HG02852 (cell line): ENCODE measurements at regions not wholly inside any gene's neighbourhood (a gene's known extent, or its start where the extent isn't known, plus 50 kb on each side); places are given as distances from the start of the nearest gene placed in this dataset.
"Not testable (repeated sequence)": the region's sequence is repeated elsewhere in the genome, so short reads cannot be mapped to it uniquely, and the experiment has no call there.

Source experiments
- ATAC-seq: cut with Tn5 transposase; IDR thresholded peaks from one replicate; pipeline ENCODE4 v1.9.1; 2021; ENCODE audit warnings: mild to moderate bottlenecking, moderate library complexity; ENCODE audit not compliant: unreplicated experiment

DNA sequence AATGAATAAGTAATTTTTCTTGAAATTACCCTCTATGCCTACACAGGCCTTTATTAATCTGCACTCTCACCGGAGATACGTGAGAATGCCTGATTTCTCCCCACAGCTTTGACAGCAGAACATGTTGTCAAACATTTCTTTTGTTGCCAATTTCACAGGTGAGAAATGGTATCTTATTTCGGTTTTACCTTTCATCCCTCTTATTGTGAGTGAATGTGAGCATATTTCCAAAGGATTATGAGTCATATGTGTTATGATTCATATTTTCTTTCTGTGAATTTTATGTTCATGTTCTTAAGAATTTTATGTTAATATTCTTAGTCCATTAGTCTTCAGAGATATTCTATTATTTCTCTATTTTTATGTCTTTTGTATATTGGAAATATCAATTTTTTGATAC is 965.1 kb downstream of the CCSER2 start:
- no peak for ATAC-seq

DNA sequence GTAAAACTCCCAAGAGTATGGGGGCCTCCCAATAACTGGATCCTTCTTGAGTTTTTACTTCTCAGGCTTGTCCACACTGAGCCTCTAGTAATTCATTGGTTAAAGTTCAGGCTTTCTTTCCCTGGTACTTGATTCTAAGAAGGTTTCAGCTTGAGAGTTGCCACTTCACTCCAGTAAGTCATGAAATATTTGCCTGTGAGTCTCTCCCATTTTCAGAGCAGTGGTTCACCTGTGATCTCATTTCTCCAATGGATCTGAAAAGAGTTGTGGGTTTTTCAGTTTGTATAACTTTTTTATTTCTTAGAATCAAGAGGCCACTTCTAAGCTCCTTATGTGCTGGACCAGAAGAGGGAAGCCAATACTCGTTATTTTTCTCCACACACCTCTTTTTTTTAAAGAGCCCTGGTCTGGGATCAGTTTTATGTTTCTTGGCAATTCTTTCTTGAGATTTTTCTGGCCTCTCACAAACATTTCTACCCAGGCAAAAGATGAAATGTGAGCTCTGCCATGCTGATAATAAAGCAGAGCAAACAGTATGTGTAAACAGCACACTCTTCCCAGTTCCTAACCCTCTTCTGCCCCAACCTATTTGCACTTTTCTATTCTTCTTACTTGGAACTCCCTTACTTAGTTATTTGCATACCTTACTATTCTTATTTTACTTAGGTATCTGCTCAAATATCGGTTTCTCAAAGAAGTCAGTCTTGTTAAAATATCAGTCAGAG is 983.4 kb downstream of the CCSER2 start:
- ATAC-seq: no peak

DNA sequence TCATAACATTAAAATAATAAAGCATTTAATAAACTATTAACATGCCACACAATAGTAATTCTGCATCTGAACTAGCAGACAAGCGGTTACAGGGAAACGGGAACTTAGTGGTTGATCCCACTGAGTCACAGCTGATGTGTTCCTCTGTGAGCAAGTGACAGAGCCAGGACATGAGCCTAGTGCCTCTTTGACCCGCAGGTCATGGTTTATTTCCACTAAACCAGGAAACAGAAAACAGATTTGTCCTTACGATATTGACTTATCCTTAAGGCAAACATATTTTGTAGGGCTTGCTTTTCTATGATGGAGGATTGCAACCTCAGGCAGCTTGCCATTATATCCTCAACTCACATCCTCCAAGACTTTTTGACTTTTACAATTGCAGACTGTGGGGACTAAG is 987.3 kb downstream of the CCSER2 start:
- no peak for ATAC-seq

DNA sequence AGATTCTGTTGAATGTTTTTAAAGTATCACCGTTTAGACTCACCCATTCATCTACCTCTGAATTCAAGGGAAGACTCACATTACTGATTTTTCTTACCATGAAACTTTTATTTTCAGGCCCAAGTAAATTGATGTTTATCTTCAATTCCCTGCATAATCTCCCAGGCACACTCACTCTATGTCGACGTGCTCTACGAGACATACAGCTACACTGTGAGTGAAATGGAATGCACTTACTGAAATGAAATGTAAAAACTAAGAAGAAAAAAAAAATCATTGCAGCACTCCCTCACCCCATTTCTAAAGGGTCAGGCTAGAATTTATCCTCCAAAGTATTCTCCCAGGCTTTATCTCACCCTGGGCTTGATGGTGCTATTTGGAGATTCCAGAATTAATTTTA is 987.9 kb downstream of the CCSER2 start:
- no peak for ATAC-seq

DNA sequence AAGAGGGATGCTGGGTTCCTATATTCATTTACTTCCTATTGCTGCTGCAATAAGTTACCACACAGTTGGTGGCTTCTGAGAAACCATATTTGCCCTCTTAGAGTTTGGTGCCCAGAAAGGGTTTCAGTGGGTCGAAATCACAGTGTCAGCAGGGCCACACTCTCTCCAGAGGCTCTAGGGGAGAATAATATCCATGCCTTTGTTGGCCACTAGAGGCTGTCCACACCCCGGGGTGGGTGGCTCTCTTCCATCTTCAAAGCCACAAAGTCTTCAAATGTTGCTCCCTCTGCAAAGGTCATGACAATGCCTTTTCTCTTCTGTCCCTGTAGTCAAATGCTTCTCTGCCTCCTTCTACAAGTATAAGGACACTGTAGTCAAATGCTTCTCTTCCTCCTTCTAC is 989.4 kb downstream of the CCSER2 start:
- no peak for ATAC-seq

DNA sequence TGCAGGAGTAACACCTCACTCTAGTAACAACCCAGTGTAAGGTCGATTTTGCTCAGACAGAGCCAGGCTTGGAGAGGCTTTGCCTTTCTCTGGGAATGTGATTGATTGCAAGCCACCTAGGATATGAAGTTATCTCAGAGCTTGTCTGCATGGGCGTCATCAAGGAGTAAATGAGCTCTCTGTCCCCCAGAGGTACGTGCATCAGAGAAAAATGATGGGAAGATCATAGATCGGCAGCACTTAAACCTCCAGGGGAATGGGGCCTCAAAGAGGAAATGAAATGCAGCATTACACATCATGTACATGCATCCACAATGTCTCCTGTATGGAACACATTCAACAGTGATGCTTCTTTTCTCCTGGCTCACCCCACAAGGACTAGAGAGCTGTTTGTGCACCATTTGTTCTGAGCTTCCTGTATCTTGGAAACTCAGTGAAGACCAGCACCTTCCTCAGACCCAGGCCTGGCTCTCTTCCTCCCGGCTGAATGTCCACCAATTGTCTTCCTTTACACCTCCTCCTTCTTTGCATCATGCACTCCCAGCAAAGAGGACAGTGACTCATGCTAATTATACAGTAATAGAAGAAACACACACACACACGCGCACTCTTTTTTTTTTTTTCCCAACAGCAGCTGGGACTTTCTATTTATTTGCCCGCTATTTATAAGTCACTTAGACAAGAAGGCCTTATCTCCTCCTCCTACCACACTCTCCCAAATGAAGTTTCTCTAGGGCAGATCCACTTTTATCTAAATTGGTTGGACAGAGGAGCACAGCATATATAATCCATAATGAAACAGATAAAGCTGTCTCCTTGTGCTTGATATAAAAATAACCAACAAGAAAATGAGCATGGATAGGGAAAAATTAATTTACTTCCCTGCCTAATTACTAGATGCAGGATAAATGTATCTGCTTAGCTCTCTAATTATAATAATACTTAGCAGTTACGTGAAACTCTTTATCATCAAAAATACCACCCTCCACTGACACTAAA is 990.7 kb downstream of the CCSER2 start:
- ATAC-seq: no peak

DNA sequence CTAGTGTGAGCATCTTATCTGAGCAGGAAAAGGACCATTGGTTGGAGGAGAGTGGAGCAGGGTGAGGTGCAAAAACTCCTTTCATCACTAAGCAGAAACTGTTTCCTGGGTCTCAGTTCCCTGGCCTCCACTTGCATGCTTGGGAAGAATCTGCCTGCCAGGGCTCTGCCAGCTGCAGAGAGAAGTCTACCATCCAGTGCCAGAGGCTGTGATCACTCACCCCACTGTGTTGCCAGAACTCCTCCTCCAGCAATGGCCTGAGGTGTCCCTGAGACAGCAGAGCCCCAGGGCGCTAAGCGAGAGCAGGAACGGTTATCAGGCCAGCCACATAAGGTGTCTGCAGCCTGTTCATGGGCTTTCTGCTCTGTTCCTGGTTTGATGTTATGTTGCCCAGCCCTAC is 991.4 kb downstream of the CCSER2 start:
- ATAC-seq: no peak

DNA sequence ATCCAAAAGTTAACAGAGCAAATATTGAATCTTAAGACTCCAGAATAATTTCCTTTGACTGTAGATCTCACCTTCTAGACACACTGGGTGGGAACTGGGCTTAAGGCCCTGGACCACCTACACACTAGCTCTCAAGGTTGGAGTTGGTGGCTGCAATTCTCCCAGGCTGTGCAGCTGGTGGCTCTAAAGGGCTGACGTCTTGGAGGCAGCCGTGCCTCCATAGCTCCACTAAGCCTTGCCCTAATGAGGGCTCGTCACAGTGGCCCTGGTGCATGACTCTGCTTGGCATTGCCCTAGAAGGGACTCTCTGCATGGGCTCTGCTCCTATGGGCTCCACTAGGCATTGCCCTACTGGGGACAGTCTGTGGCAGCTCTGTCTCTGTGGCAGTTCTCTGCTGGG is 1005.2 kb downstream of the CCSER2 start:
- ATAC-seq: no peak

DNA sequence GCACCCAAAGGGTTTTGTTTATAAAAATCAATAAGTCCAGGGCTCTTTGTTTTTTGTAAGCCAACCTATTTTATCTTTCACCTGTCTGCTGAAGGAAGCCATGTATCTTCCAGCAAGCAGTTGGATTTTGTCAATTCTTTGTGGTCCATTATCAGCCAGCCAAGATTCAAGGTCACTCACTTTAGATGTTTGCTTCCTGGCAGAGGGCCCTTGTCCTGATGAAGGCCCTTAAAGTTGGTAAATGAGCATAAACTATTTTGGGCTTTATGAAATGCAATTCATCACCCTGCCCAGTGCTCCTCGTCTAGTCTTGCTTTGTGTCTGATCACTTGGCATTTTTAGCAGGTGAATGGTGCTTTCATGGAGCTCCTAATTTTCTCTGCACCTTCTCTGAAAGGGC is 1004.2 kb downstream of the GRID1 start:
- ATAC-seq: no peak

DNA sequence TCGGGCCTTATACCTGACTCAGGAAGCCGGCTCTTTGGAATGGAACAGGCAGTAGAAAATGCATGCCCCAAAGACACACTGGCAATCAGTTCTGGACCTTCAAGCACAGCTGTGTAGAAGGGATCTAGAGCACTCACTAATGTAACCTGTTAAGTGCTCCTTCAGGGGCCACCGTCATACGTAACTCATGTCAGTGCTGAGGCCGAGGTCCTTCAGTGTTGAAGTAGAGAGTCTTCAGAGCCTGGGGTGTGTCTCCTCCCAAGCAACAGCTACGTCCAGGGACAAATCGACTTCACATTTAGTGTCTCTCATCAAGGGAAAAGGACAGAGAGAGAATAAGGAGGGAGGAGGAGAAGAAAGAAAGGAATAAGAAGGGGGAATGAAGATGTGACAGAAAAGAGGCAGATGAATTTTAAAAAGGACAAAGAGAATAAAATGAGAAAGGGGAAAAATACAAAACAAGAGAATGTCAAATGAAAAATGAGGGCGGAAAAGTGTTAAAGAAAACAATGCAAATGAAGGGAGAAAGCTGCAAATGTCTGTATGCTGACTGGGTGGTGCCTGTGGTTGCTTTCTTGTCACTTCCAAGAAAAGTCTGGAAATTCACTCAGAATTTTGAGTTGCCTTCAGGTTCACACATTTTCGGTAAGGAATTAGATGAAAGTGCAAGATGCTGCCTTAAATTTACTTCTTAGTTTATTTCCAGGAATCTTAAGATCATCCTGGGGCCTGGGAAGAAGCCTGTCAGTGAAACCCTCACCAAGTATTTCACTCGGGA is 989.4 kb downstream of the GRID1 start:
- no peak for ATAC-seq

DNA sequence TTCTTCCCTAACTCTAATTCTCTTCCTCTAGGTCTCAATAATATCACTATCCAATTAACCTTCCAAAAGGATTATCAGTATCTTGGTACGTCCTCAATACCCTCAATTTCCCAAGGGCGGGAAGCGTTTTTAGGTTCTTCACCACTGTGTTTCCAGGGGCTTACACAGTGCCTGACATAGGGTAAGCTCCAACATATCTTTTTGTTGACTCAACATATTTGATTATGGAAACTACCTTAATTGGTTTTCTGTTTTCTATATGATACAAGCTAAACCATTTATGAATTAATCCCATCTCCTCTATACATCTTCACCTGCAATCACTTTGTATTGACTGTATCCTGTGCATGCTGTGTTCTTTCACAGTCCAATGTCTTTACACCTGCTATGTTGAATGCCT is 987.3 kb downstream of the GRID1 start:
- no peak for ATAC-seq

DNA sequence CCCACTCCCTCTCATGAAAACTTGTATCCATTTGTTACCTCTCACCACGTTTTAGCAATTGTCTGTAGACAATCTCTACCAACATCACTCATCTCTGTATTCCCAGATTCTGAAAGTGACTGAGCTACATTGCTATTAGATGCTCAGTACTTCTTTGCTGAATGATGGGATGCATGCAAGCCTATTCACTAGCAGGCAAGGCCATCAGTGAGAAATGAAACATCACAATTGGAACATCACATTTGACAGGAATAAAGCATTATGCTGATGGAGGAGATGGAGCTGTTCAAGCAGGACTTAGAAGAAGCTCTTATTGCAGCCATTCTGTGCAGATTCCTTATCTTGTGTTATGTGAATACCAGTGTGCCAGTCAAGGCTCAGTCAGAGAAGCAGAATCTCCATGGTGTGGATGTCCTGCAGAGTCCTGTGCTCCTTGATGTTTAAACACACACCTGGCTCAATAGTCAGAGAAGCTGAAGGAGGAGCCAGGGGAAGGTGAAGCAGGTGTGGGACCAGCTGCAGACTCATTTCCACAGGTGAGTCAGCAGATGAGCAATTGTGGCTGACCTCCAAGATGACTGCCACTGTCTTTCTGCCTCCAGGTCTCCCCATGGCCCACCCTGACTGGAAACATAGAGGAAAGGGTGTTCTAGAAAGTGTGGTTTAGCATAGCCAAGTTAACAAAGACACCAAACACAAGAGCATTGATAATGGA is 965.5 kb downstream of the GRID1 start:
- ATAC-seq: no peak

DNA sequence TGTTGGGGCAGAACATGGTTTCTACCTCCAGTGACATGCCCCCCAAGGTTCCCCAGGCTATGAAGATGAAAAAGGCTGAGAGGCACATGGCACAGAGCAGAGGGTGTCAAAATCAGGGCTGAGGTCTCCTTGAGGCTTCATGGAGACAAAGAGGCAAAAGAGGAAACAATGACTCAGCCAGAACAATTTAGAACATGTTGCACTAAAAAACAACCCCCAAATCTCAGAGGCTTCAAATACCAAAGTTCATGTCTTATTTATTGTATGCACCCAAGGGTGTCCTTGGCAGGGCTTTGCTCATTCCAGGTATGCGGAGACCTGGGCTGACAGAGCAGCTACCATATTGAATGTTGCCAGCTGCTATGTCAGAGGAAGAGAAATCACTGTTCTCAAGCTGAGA is 964.1 kb downstream of the GRID1 start:
- no peak for ATAC-seq

DNA sequence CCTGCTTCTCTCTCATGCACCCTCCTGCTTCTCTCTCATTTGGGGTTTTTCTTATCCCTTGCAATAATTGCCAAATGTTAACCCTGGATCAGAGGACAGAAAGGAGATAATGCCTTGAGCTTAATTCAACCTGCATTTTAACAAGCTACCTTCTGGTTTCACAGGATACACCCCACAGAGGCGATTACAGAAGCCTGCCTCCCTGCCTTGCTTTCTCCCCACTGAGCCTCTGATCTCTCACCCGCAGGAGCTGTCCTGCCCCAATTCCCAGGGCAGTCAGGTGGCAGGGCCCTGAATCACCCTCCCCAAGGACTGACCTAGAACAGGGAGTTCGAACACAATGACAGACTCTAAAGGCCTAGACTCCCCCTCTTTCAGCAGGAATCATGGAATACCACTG is 959.5 kb downstream of the GRID1 start:
- ATAC-seq: no peak

DNA sequence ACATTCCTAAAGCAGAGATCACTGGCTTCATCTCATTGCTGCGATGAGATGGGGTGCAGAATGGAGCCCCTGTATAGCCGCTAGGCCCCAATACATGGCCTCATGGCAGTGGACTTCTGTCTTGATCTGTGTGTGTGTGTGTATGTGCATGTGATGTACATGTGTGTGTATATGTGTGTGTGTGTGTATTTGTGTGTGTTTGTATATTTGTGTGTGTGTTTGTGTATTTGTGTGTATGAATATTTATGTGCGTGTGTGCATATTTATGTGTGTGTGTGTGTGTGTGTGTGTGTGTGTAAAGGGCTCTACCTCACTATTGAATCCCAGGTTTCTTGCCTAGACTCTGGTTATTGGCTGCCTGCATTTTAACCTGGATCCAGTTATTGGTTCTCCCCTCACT is 958.2 kb downstream of the GRID1 start:
- ATAC-seq: no peak

DNA sequence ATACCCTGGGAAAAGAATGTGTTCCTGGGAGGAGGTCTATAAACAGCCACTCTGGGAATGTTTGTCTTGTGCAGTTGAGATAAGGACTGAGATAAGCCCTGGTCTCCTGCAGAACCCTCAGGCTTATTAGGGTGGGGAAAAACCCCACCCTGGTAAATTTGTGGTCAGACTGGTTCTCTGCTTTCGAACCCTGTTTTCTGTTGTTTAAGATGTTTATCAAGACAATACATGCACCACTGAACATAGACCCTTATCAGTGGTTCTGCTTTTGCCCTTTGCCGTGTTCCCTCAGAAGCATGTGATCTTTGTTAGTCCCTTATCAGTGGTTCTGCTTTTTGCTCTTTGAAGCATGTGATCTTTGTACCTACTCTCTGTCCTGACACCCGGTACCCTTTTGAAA is 956.0 kb downstream of the GRID1 start:
- ATAC-seq: not testable (repeated sequence)

DNA sequence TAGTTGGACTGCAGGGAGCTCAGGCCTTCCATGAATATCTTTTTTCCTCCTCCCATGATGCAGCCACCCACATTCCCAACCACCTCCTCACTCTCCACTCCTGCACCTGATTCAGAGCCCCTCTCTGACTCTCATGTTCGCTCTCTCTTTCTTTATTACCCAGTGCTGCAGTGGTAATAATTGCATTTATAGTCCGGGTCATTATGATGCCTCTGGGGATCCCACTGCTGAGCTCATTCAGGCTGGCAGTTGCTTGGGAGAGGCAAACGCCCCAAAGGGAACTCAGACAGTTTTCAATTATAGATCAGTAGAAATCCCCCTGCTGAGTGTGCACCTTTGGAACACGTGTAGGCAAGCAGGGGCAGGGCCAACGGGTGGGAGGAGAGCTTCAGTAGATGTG is 953.0 kb downstream of the GRID1 start:
- no peak for ATAC-seq

DNA sequence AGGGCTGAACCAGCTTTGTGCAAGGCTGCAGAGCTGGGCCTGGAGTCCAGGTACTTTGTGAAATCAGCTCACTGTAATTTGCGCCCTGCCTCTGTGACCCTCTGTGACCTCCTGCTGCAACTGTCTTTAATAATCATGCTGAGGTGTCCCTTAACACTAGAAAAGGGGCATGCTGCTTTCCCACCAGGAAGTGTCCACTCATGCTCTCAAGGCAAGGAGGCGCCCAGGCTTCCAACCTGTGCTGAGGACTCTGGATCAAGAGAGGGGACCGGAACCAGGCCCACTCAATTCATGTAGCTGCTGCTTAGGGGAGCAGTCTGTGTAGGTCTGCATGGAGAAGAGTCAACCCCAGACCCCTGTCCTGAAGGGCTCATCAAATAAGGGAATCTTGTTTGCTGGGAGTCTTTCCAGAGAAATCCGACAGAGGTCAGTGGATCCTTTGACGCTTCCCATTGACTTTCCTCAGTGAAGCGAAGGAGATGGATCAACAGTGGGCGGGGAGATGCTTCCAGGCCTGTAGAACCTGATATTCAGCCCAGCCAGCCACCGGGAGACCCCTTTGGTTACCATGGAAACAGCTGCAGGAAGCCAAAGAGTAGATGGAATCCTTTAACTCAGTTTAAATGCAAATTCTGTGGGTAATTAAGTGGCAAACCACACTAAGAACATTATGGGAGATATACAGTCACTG is 945.9 kb downstream of the GRID1 start:
- ATAC-seq: no peak

DNA sequence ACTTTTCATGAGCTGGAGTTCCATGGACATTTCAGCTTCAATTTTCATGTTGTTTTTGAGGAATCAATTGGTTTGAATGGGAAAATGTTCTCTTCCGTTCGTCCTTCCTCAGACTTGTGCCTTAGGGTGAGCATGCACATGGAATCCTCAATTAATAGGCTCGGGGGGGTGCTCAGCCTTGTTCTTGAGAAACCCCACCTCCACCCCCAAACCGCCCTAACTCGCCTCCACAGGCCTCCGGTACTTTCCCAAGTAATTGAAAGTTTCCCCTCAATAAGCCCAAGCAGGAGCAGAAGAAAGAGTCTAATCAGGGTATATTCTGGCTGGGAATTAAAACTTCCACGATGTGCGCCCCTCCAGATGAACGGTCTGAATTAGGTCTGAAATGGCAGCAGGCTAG is 945.2 kb downstream of the GRID1 start:
- no peak for ATAC-seq

DNA sequence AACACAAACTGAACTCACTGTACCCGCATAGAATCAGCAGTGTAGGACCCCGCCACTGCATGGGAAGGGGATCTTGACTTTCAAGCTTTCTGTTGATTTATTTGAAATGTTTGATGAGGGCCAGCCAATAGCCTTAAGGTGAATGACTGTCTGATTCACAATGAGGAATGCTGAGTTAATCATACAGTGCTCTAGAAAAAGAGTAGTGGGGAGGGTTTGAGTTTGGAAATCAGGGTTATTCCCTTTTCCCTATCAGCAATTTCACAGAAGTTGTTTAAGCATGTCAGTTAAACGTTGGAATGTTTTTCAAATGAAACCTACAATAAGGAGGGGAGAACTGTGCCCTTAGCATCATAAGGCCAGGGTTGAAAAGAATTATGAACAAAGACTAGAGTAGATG is 937.5 kb downstream of the GRID1 start:
- ATAC-seq: no peak
